GM13976 (cell line): ENCODE measurements at regions not wholly inside any gene's neighbourhood (a gene's known extent, or its start where the extent isn't known, plus 50 kb on each side); places are given as distances from the start of the nearest gene placed in this dataset.

ENCODE experiments used
- DNase-seq: peaks from one replicate; pipeline ENCODE4 v3.0.0; 2012; ENCODE audit warnings: low spot score
- CTCF ChIP-seq: IDR thresholded peaks from 2 replicates; pipeline ENCODE4 v1.5.1; 2012; ENCODE audit warnings: borderline replicate concordance, mild to moderate bottlenecking; ENCODE audit not compliant: insufficient read depth; ENCODE audit errors: extremely low read depth, missing control alignments, control extremely low read depth
- in situ Hi-C: fragments of 300-500 bp; cut with MboI; formaldehyde crosslinking; loops from one replicate; pipeline ENCODE4 v1.12.0; 2022; ENCODE audit warnings: low sequenced_read_pairs, mixed read lengths, inconsistent platforms; ENCODE audit not compliant: unreplicated experiment

GRCh38 chr3:10597733-10598132, 92.3 kb upstream of the ATP2B2 start:
- no peak for TF ChIP-seq CTCF
- in situ Hi-C loops, result no loop called here
- DNase-seq, result no peak

- no peak for TF ChIP-seq CTCF
- DNase-seq, result no peak
- in situ Hi-C loops, result no loop called here
These were observed 93.6 kb upstream of the ATP2B2 start for GRCh38 chr3:10599017-10599416.

GRCh38 chr3:10599444-10599843, 94.1 kb upstream of the ATP2B2 start:
- in situ Hi-C loops, result no loop called here
- no peak for DNase-seq
- no peak for TF ChIP-seq CTCF

- DNase-seq, result no peak
- no peak for TF ChIP-seq CTCF
- in situ Hi-C loops, result no loop called here
These were observed 94.9 kb upstream of the ATP2B2 start for GRCh38 chr3:10600296-10600714.

GRCh38 chr3:10600726-10601125, 95.3 kb upstream of the ATP2B2 start:
- TF ChIP-seq CTCF, result no peak
- in situ Hi-C loops, result no loop called here
- DNase-seq, result no peak

- in situ Hi-C loops, result no loop called here
- no peak for TF ChIP-seq CTCF
- DNase-seq, result no peak
These were observed 95.9 kb upstream of the ATP2B2 start for GRCh38 chr3:10601151-10601856.
